Glomerular endothelial cell (primary cell): ENCODE measurements at regions not wholly inside any gene's neighbourhood (a gene's known extent, or its start where the extent isn't known, plus 50 kb on each side); places are given as distances from the start of the nearest gene placed in this dataset.

ENCODE experiments used
- DNase-seq: peaks from one replicate; pipeline ENCODE4 v3.0.0-alpha.2; 2011; ENCODE audit warnings: low read depth, low spot score; ENCODE audit errors: extremely low read depth

DNA sequence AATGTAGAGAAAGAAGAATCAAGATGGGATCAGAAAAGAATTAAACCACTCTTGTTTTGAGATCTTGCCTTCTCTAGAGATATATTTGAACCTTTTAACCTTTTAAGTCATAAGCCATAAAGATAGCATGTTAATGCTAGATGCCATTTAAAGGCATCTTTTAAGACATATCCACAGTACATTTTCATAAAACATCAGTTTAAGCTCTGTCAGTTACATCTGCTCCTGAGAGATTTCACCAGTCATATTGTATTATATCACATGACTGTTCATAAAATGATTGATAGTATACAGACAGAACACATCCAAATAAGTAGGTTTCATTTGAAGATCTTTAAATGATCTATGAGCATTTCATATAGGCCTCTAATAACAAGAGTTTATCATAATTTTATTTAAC is 1238.5 kb downstream of the SLC16A7 start:
- DNase-seq = no peak

DNA sequence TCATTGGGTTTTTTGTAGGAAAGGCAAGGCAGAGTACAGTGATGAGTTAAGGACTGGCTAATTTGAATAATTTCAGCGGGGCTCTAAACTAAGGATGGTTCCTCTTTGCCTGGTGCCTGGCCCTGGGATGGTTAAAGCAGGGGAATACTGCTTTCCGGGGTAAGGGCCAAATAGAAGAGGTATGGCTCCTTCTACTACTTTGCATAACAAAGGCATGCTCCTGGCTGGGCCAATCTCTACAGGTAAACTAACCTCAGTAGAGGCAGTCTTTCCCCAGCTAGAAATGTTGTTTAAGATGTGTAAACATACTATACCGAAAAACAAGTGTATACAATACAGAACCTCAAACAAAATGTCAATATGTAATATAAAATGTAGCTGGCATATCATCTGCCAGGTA is 1239.0 kb downstream of the SLC16A7 start:
- no peak for DNase-seq

DNA sequence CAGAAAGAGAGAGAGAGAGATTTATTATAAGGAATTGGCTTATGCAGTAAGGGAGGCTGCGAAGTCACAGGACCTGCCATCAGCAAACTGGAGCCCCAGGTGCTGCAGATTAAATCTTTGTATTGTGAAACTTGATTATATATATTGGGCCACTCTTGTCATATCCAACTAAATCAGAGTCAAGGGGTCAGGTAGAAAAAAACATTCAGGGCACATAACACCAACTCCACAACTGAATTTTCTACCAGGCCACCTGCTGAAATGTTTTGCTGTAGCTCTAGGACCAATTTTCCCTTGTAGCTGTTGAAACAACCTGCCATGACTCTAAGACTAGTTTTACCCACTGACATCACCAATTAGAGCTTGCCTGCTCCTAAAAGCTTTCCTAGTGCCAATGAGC is 1240.8 kb downstream of the SLC16A7 start:
- DNase-seq = no peak

DNA sequence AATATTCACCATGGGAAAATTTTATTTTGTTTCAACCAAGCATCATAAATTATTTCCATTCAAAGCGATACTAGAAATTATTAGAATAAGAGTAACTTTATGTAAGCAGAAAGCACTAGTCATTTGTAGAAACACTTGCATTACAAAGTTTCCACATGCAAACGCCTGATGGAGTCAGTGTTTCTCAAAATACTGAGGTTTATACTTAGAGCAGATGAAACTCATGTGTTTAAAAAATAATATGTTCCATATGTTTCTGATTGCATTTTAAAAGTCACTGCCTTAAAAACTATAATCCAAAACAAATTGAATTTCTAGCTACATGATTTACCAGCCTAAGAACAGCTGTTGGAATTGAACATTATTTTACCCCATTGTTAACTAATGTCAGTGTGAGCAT is 1246.4 kb downstream of the SLC16A7 start:
- no peak for DNase-seq

DNA sequence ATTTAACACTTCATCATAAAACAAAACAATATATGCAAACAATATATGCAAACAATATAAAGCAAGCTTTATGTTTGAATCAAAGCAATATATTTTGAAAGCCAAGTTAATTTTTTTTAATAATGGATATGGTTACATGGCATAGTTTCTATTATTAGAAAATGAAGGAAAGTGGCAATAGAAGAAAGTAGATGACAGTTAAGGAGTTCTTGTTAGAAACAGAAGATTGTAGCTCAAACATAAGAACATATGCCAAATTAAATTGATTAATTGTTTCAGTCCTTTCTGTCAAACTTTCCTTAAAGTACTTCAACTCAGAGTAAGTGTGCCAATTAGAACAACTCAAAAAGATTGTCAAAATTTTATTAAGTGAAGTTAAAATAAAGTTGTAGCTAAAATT is 1248.3 kb downstream of the SLC16A7 start:
- DNase-seq = no peak

DNA sequence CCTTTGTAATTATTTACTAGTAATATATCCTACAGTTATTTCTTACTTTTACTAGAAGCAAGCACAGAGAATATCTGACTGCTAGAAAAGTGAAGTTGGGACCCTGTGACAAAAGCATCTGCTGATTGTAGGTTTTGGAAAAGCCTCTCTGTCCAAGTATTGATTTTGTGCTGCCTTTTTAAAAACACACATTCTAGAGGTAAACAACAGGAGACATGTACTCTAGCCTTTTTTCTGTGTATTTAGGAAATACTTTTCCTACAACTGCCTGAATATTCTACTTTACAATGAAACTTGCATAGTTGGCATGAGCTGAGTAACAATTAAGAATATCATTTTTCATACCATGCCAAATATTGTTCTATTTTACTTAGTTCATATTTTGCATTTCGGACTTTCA is 1249.0 kb downstream of the SLC16A7 start:
- DNase-seq = no peak

DNA sequence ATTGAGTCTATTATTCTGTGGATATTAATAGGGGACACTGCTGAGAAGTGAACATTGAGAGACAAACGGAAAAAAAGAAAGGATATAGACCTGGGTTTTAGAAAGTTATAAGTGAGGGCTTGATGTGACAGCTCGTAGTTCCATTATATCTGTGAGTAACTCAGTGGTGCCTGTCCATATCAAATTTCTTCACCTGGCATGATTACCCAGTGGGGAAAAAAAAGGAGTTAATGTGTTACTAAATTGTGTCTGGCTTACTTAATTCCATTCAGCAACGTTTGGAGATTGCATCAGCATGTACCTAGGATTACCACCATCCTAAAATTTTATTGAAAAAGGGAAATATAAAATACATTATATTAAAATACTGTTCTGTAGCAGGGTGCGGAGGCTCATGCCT is 1249.9 kb downstream of the SLC16A7 start:
- DNase-seq = no peak

DNA sequence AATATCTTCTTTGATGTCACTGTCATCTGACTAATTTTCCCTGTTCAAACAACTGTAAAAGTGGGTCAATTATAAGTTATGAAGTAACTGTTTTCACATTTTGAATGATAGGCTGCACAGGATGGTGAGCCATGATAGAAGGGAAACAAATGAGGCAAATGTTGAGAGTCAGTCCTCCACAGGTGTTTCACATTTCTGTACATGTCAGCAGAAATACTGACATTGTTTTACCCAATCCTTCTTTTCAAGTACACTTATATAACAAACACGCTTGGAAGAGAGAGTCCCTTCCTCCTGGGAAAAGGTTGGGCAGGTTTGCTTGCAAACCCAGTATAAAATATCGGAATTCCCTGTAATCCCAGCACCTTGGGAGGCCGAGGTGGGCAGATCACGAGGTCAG is 1251.5 kb downstream of the SLC16A7 start:
- no peak for DNase-seq

DNA sequence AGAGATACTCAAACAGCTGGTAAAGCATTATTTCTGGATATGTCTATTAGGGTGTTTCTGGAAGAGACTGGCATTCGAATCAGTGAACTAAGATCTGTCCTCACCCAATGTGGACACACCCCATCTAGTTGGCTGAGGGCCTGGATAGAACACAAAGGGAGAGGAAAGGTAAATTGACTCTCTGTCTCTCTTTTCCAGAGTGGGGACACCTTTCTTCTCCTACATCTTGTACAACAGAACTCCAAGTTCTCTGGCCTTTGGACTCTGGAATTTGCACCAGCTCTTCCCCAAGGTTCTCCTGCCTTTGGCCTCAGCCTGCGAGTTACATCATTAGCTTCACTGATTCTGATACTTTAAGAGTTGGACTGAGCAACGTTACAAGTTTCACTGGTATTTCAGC is 1253.9 kb downstream of the SLC16A7 start:
- DNase-seq = no peak

DNA sequence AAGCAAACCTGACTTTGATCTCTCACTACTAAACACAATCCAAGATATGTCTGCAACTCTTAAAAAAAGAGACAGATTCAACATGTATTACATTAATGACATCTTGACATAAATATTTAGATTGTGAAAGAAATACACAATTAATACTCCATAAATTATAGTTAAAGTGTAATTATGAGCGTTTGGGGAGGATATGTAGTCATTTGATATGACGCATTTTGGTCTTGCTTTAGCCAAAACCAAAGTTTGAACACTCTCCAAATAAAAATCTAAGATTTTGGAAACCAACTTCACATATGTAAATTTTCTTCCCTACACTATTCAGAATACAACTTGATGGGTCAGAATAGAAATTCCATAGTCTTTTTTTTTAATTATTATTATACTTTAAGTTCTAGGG is 1257.6 kb downstream of the SLC16A7 start:
- DNase-seq = no peak

DNA sequence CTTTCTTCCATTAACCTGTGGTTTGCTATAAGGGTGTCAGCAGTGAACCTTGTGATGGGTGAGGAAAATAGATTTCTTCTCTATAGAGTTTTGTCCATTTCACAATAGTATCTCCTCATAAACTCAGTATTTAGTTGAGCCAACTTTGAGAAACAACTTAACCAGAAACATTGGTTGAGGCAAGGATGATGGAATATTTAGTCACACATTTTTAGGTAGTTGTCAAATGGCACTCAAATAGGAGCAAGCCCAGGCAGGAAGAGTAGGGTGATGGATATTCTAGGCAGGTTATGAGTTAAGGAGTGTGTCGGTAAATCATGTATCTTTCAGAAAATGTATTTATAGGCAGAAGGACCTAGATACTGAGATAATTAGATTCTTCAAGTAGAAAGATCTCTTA is 1267.6 kb downstream of the SLC16A7 start:
- DNase-seq = no peak

DNA sequence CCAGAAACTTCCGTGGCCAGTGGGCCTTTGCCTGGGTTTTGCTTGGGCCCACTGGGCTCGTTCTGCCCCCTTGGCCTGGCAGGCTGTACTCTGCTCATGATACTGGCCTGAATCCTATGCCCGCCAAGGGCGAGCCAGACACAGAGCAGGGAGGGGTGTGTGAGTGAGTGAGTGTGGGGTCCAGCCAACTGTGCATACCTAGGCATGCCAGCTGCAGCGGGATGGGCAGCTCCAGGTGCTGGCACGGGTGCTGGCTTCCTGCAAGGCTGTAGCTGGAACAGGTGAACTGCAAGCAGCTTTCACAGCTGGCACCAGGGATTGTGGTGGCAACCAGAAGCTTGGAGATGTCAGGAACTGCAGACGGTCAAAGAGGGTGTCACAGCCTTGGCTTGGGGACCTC is 1276.4 kb downstream of the SLC16A7 start:
- DNase-seq = no peak

DNA sequence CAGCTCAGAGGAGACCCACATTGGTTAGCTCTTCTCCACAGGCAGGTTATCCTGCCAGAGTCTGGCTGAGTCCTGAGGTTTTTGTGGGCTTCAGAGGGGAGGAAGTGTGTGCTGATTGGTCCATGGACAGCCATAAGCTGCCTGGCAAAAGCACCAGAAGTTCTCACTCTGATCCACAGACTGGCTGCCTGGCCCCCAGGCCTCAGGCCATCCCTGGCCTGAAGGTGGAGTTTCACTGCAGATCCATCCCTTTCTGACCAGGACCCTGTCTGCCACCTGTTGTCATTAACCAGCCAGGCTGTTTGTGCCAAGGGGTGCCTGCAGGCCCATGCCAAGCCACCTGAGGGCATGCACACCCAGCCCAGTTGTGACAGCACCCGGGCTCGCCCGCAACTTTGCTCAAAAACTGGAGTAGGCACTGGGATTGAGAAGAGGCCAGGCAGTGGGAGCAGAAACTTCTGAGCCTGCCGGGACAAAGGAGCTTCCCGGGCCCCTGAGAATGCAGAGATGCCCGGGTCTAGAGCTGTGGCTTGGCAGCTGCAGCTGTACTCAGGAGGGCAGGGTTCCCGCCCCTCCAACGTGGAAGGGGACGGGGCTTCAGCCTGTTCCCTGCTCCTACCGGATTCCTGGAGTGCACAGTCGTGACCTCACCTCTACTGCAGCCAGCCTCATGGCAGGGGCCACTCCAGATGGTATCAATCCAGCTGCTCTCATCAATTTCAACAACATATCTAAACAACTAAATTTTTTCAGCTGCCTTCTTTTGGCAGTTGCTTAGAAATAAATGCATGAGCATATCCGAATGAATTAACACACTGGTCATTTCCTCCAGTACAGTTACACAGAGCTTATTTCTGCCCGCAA is 1277.3 kb downstream of the SLC16A7 start:
- DNase-seq = no peak

DNA sequence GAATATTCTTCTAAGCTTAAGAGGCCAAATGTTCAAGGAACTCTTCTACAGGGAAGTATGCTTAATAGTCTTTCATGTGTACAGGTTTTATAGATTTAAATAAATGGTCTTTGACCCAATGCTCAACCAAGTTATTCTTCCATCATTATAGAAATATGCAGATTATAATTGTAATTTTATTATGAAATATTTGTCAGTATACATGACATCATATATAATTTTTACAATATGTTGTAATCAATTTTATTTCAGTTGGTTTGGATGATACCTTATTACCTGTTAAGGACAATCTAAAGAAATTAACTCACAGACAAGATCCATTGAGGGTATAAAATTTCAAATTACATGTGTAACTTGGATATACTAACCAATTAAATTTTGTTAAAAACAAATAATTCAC is 1278.3 kb downstream of the SLC16A7 start:
- no peak for DNase-seq

DNA sequence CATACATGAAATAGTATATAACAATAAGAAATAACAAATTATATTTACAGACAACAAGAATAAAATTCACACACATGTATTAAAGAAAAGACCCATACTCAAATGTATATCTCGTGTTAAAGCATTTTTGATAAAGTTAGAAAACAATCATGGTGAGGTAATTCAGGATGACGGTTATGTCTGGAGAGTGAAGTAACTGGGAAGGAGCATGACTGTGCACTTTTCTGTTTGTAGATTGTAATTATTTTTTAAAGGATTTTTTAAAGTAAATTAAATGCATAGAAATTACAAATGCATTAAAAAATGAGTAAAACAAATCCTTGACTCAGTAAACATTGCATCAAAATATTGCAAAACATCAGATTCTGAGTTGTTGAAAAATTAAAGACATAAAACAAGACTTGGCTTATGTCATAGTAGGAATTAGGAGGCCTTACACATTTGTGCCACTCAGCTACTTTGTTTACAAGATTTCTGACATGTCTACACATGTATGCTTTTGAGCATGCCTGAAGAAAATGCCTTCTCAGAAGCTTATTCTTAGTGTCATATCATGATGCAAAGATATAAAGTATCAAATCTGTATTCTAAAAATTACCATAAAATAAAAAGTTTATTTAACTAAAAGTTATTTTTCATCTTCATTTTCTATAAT is 1325.1 kb downstream of the SLC16A7 start:
- no peak for DNase-seq

DNA sequence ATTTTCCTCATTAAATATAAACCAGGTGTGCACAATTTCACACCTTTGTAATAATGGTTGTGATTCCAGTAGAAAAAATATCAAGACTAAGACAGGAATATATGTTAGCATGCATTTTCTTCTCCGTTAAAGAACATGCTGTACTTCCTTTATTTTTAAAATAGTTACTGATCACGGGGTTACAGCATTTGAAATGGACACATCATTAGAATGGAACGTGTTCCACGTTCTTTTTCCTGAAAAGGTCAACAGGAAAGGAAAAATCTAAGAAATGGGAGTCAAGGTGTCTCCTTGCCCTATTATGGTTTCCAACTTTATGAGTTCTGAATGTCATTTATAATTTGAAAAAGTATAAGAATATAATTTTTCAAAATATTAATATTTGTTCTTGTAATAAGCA is 1325.7 kb downstream of the SLC16A7 start:
- DNase-seq = no peak

DNA sequence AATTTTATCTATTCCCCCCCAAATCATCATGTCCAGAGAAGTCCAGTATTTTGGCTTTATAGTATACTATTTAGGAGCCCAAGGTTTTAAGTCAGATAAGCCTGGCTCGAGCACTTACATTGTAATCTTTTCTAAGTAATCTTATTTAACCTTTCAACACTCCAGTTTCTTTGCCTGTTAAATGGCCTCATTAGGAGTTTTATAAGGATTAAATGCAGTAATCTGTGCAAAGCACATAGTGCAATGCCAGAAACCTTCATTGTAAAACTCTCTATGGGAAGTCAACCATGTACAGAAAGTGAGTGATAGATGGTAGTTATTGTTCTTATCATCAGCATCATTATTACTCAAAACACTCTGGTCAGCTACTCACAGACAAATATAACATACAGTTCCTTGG is 1330.4 kb downstream of the SLC16A7 start:
- DNase-seq = no peak

DNA sequence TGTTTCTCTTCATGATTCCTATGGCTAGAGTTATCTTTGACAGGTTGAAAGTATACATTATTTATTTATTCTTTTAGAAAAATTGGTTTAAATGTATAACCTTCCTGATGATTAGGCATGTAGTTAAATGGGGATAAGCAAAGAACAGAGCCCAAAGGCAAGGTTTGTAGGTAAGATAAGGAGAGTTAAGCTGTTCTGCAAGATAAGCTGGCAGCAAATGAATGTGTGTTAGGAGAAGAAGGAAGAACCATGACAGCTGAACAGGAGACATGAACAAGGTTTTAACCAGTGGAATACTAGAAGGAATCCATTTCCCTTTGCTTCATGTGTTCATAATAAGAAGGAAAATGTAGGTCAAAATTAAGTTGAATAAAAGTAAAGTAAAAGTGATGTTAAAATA is 1330.1 kb upstream of the USP15 start:
- no peak for DNase-seq

DNA sequence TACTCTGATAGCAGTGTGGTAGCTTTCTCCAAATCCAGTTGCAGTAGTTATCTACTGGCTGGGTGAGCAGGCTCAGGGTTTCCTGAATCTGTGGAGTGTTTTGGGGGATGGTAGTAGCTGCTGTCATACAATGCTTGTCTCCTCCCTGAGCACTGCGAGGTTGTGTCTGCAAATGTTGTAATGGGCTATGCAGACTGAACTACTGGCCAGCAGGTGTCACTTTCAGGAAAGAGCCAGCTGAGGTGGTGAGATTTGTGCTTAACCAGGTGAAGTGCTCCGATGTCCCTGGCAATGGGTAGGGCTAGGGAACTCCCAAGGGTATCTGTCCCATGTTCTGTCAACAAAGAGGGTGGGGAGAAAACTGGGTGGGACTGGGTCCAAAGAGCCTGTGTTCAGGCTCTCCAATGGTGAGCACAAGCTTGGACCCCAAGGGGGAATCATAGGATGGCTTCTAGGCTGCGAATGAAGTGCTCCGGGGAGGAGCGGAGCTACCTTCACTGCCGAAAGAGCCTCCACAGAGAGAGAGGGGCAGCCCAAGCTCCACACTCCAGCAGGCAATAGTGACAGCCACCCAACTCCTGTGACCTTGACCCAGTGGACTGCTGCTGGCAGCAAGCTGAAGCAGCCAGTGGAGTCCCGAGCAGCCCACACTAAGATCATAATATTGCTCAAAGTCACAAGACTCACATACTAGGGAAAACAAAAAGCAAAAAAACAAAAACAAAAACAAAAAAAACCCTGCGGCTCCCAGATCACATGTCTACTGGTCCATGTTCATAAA is 1324.0 kb upstream of the USP15 start:
- DNase-seq = no peak

DNA sequence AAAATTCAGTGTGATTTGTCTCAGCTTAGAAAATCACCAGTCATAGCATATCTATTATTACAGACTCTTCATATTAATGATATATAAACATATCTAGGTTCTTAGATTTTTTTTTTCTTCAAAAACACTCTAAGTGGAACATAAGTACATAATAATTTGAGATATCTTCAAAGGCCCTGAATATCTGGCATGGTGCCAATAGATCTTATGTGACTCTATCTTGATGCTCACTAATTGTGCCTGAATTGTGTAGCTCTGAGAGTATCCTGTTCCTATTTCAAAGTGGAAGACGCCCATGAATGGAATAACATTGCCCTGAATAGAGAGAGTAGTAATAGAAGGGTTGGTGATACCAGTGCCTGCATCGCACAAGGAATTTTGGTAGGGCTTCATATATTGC is 1312.7 kb upstream of the USP15 start:
- no peak for DNase-seq

DNA sequence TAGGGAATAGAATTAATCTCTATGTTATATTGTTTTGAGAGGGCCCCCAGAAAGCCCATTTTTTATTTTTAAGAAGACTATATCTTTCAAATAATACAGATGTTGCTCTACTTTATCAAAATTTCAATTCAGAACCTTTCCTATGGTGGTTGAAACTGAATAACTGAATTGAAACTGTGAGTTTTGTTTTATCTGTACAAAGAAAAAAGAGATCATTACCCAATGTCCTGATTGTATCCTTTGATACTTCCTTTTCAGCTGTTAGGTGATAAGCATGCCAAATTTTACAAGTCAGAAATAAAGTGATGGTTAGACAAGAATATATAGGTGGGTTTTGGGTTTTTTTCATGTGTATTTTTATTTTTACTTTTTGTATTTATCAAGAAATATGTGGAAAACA is 1293.1 kb upstream of the USP15 start:
- DNase-seq = no peak

DNA sequence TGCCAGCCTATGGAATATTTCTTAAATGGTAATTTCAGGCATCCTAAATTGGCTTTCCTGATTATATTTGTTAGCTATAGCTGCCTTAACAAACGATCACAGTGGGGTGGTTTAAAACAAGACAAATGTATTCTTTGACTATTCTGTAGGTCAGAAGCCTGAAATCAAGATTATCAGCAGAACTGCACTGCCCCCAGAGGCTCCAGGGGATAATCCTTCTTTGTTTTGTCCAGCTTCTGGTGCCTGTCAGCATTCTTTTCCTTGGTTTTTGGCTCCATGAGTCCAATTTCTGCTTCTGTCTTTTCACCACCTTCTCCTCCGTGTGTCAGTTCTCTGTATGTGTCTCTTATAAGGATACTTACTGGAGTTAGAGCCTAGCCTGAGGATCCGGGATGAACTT is 1282.2 kb upstream of the USP15 start:
- no peak for DNase-seq
